ENCODE measurements at regions not wholly inside any gene's neighbourhood (a gene's known extent, or its start where the extent isn't known, plus 50 kb on each side); places are given as distances from the start of the nearest gene placed in this dataset.
A peak's percentile ranks its signal among the peaks of the same experiment; 100 is the strongest.
"Not testable (repeated sequence)": the region's sequence is repeated elsewhere in the genome, so short reads cannot be mapped to it uniquely, and the experiment has no call there.

GRCh38 chr1:59176471-59176870, 120.4 kb upstream of the FGGY start:
- DNase-seq (ENCODE audit: low read depth) = no peak

DNA sequence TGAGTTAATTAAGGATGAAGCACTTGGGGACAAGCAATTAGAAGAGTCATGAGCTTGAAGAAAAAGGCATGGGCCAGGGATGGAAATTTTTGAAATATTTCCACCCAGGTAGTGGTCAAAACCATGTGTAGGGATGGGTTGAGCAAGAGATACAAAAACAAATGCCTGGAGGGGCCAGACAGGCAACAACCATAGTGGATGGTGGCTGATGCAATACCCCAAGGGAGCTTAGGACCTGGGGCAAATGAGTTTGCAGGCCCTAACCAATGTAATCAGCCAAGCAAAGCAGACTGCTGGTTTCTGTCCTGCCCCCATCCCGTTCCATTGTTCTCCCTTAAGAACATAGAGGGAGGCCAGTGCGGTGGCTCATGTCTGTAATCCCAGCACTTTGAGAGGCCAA, 119.1 kb upstream of the FGGY start:
- DNase-seq (ENCODE audit: low read depth) = no peak

- no peak for DNase-seq (ENCODE audit: low read depth)
Measured at GRCh38 chr1:59178339-59179187, 118.3 kb upstream of the FGGY start.

- peak; percentile 43 for DNase-seq (ENCODE audit: low read depth)
Measured at GRCh38 chr1:59179673-59180072, 117.2 kb upstream of the FGGY start.

DNA sequence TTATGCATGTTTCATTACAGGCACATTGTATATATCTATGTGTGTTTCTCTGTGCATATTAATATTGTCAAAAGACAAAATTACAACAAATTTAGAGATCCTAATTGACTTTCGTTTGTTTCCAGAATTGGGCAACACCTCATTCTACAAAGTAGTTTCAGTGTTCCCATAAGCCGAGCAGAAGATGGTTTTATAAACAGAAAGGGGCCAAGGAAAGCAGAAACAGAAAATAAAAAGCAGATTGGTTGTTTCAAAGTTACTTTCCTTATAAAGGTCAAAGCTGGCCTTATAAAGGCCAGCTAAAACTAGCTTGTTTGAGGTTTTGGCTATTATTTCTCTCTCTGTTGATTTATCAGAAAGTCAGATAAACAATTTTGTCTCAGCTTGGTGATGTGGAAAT, 116.2 kb upstream of the FGGY start:
- no peak for DNase-seq (ENCODE audit: low read depth)

DNA sequence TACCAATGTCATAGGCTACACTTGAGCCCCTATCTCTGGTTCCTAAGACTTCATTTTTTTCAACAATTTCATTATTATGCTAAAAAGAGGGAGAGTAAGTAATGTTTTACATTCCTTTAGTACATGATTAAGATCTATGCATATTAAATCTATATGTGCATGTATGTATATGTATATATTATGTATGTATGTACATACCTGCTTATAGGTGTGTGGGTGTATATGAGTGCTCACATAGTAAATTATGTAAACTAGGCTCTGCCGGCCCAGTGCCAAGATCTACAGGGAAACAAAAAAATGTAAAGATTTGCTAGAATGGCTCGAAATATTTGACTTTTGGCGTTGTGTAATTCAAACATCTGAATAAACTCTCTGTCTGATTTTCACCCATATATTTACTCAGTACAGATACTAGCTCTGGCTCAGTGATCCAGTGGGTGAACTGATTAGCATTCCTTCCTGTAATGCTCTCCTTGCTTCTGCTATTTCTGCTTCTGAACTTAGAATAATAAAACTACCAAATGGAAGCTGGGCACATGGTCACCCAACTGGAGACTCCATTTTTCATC, 113.1 kb upstream of the FGGY start:
- no peak for DNase-seq (ENCODE audit: low read depth)

GRCh38 chr1:59184365-59184905, 112.5 kb upstream of the FGGY start:
- no peak for DNase-seq (ENCODE audit: low read depth)

DNA sequence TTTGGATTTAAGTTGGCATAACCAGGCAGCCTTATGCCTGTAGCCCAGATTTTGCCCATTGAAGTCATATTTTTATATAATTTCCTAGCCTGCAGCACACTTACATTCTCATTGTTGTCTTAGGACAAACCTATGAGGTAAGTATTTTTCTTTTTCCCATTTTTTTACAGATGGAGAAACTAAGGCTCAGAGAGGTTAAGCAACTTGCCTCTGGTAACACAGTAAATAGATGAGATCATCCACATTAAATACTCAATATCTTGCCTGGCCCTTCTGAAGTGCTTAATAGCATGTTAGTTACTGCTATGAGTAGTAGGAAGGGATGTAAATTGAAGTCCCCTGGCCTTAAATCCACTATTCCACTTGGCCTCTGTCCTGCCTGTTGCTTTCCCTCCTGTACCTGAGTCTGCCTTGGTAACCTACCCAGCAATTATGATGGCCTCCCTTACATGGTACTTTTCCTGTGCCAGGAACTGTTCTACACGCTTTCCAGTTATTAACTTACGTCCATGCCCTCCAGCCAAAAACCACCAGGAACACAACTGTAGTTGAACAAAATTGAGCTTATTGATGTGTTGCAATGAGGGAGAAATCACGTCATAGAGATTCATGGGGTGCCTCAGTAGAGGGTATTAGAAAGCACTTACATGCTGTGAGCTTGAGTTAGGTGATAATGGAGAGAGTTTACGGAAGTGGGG, 111.6 kb upstream of the FGGY start:
- DNase-seq (ENCODE audit: low read depth) = no peak

DNA sequence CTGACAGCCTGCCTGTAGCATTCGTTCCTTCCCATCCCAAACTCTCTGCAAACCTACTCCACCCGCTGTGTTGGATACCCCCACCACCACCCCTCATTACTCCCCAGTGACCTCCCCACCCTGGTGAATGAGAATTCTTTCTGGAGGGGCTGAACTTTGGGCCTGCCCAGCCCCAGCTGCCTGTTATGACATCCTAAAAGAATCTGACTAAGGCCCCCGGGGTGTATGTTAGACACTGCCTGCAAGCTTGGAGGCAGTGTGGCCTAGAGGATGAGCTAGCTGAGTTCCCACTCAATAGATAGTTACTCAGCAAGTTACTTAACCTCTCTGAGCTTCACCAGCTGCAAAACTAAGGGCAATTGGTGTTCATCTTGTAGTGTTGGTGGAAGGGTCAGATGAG, 110.2 kb upstream of the FGGY start:
- DNase-seq (ENCODE audit: low read depth) = peak; percentile 62

DNA sequence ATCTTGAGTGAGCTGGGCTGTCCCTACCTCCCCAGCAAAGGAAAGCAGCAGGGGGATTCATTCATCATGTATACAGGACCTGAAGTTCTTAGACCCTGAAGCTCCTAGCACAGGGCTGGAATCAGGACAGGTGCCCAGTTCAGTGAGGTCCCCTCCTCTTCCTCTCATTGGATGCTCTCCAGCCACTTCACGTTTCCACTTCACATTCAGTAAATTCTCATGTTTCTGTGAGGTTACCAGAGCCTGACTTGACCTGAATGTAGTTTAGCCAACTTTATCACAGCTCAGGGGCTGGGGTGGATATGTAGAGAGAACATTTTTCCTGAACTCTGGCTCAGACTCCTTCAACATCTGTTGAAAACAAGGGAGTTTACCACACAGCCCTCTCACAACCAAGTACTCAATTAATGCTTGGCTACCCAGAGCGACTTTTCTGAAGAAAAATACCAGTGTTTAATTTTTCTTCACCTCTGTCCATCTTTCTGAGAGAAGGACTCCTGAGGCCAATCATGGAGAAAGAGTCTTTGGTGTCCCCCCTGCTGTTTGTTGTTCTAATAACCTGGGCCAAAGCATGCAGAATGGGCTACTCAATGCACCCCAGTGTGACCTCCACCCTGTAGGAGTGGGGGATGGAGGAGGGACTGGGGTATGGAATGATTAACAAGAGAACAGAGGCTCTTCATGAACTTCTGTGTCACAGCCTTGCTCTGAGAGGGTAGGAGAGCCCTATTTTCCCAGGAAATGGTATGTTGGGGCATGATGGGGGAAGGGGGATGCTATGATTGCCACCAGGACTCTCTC, 108.3 kb upstream of the FGGY start:
- DNase-seq (ENCODE audit: low read depth) = no peak

DNA sequence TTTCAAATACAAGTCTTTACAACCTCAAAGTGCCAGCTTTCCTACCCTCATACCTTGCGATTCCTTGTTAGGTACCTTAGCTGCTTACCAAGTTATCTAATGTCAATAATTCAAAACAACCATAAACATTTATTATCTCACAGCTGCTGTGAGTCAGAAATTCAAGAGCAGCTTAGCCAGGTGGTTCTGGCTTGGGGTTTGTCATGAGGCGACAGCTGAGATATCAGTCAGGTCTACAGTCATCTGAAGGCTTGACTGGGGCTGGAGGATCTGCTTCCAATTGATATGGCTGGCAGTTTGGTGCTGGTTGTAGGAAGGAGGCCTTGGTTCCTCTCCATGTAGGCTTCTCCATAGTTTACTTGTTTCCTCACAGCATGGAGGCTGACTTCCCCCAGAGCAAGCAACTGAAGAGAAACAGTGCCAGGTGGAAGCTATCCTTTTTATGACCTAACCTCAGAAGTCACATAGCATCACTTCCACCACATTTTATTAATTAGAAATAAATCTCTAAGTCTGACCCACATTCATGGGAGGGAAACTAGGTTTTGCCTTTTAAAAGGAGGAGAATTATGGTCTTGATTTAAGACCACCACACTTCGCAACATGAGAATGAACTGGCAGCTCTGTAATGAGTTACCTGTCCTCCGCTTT, 103.3 kb upstream of the FGGY start:
- no peak for DNase-seq (ENCODE audit: low read depth)

GRCh38 chr1:59194621-59195020, 102.3 kb upstream of the FGGY start:
- no peak for DNase-seq (ENCODE audit: low read depth)

DNA sequence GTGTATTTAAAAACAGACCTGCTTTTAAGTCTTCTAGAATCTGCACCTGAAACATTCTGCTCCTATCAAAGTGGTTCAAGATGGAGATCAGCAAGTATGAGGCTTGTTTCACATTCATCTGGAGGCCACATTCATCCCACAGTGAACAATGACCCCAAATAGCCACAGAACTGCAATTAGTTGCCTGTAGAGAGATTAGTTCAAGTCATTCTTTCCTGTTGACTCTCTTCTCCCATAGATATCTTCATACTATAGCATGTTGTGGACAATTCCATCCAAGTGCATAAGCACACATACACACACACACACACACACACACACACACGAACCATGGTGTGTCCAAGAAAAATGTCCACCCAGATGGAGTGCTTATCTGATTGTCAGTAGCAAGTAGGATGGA, 101.7 kb upstream of the FGGY start:
- no peak for DNase-seq (ENCODE audit: low read depth)

- no peak for DNase-seq (ENCODE audit: low read depth)
Measured at GRCh38 chr1:59198564-59198963, 98.3 kb upstream of the FGGY start.

DNA sequence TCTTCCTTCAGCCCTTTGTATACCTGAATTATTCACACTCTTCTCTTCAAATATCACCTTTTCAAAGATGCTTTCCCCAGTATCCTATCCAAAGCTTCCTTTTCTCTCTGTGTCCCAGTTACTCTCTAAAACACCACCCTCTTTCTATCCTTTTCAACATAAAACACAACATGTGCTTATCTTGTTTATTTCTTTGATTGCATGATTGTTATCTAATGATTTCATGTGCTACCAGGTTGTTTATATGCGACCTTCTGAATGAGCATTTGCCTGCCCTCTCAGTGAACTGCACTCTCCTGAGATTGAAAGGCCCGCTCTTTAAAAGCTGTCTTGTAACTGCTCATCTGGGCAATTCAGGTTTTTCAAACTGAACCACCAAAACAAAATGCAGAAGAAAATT, 97.7 kb upstream of the FGGY start:
- no peak for DNase-seq (ENCODE audit: low read depth)

GRCh38 chr1:59199719-59200376, 97.0 kb upstream of the FGGY start:
- DNase-seq (ENCODE audit: low read depth) = no peak

DNA sequence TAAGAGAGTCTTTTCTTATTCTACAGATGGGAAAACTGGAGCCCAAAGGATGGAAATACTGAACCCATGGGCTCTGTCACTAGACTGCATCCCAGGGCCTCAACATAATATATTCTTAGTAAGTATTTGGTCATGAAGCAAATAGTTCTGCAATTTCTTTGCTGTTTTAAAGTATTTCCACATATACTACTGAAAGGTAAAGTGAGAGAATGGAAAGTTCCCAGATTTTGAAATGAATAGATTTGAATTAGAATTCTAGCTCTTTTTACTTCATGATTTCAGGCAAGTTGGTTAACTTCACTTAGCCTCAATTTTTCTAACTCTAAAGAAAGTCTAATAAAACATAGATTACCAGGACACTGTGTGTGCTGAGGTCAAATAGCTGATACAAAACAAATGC, 95.6 kb upstream of the FGGY start:
- DNase-seq (ENCODE audit: low read depth) = no peak

- DNase-seq (ENCODE audit: low read depth) = no peak
Measured at GRCh38 chr1:59202455-59202854, 94.4 kb upstream of the FGGY start.

GRCh38 chr1:59204001-59204400, 92.9 kb upstream of the FGGY start:
- no peak for DNase-seq (ENCODE audit: low read depth)

GRCh38 chr1:59206616-59207015, 90.3 kb upstream of the FGGY start:
- DNase-seq (ENCODE audit: low read depth) = not testable (repeated sequence)

- DNase-seq (ENCODE audit: low read depth) = not testable (repeated sequence)
Measured at GRCh38 chr1:59210430-59210829, 86.5 kb upstream of the FGGY start.

Data from ELR (cell line).